ENCODE measurements at regions not wholly inside any gene's neighbourhood (a gene's known extent, or its start where the extent isn't known, plus 50 kb on each side); places are given as distances from the start of the nearest gene placed in this dataset.

GRCh38 chr5:2493356-2493755 is 258.1 kb downstream of the IRX2 start:
- no peaks in the 10 kb centered on the region for H3K36me3 ChIP-seq (ENCODE audit: low read length)
- no peaks in the 10 kb centered on the region for H3K27me3 ChIP-seq (ENCODE audit: low read length)
- no peaks in the 10 kb centered on the region for H3K9me3 ChIP-seq (ENCODE audit: insufficient read depth, low read length)
- no peak overlapping the region for H3K9ac ChIP-seq (ENCODE audit: low read length)
- no peak overlapping the region for H3K27ac ChIP-seq (ENCODE audit: low read depth, low read length)
- no peak overlapping the region for H2AFZ ChIP-seq (ENCODE audit: low read depth, low read length, severe bottlenecking)
- TF ChIP-seq CTCF (IDR thresholded peaks at IDR 0.05; ENCODE audit: insufficient read depth, low read length, poor library complexity, severe bottlenecking) (no peak), EZH2phosphoT487 (conservative IDR thresholded peaks at IDR 0.05; ENCODE audit: low read length) (no peak)
- H3K9me2 ChIP-seq (replicated peaks; ENCODE audit: insufficient read depth, low read length) = no peaks in the 10 kb centered on the region
- no peaks in the 10 kb centered on the region for H3F3A ChIP-seq (ENCODE audit: insufficient read depth)
- no peak overlapping the region for H3K4me2 ChIP-seq (ENCODE audit: low read depth, low read length, poor library complexity, severe bottlenecking)
- no peaks in the 10 kb centered on the region for H3K79me2 ChIP-seq (ENCODE audit: insufficient read depth, low read length)
- no peaks in the 10 kb centered on the region for H4K20me1 ChIP-seq (ENCODE audit: low read depth, low read length)
- no peak overlapping the region for H3K4me3 ChIP-seq (ENCODE audit: insufficient read depth, low read length, poor library complexity, severe bottlenecking)

GRCh38 chr5:2492476-2492875 is 259.0 kb downstream of the IRX2 start:
- Histone ChIP-seq H3K27me3 (ENCODE audit: low read length) (no peaks in the 10 kb centered on the region), H3K9me2 (replicated peaks; ENCODE audit: insufficient read depth, low read length) (no peaks in the 10 kb centered on the region), H3F3A (ENCODE audit: insufficient read depth) (no peaks in the 10 kb centered on the region), H4K20me1 (ENCODE audit: low read depth, low read length) (no peaks in the 10 kb centered on the region), H3K9ac (ENCODE audit: low read length) (no peak overlapping the region), H3K4me2 (ENCODE audit: low read depth, low read length, poor library complexity, severe bottlenecking) (no peak overlapping the region), H2AFZ (ENCODE audit: low read depth, low read length, severe bottlenecking) (no peak overlapping the region), H3K9me3 (ENCODE audit: insufficient read depth, low read length) (no peaks in the 10 kb centered on the region), H3K4me3 (ENCODE audit: insufficient read depth, low read length, poor library complexity, severe bottlenecking) (no peak overlapping the region), H3K79me2 (ENCODE audit: insufficient read depth, low read length) (no peaks in the 10 kb centered on the region), H3K27ac (ENCODE audit: low read depth, low read length) (no peak overlapping the region), H3K36me3 (ENCODE audit: low read length) (no peaks in the 10 kb centered on the region)
- no peak for TF ChIP-seq CTCF (IDR thresholded peaks at IDR 0.05; ENCODE audit: insufficient read depth, low read length, poor library complexity, severe bottlenecking)
- no peak for TF ChIP-seq EZH2phosphoT487 (conservative IDR thresholded peaks at IDR 0.05; ENCODE audit: low read length)

GRCh38 chr5:2491846-2492245 is 259.6 kb downstream of the IRX2 start:
- H3K4me2 ChIP-seq (ENCODE audit: low read depth, low read length, poor library complexity, severe bottlenecking) = no peak overlapping the region
- H3F3A ChIP-seq (ENCODE audit: insufficient read depth) = no peaks in the 10 kb centered on the region
- no peak overlapping the region for H3K27ac ChIP-seq (ENCODE audit: low read depth, low read length)
- H3K4me3 ChIP-seq (ENCODE audit: insufficient read depth, low read length, poor library complexity, severe bottlenecking) = no peak overlapping the region
- H3K27me3 ChIP-seq (ENCODE audit: low read length) = no peaks in the 10 kb centered on the region
- no peaks in the 10 kb centered on the region for H3K9me3 ChIP-seq (ENCODE audit: insufficient read depth, low read length)
- no peak overlapping the region for H3K9ac ChIP-seq (ENCODE audit: low read length)
- TF ChIP-seq EZH2phosphoT487 (conservative IDR thresholded peaks at IDR 0.05; ENCODE audit: low read length) (no peak), CTCF (IDR thresholded peaks at IDR 0.05; ENCODE audit: insufficient read depth, low read length, poor library complexity, severe bottlenecking) (no peak)
- no peaks in the 10 kb centered on the region for H3K79me2 ChIP-seq (ENCODE audit: insufficient read depth, low read length)
- no peaks in the 10 kb centered on the region for H4K20me1 ChIP-seq (ENCODE audit: low read depth, low read length)
- H3K9me2 ChIP-seq (replicated peaks; ENCODE audit: insufficient read depth, low read length) = no peaks in the 10 kb centered on the region
- no peaks in the 10 kb centered on the region for H3K36me3 ChIP-seq (ENCODE audit: low read length)
- no peak overlapping the region for H2AFZ ChIP-seq (ENCODE audit: low read depth, low read length, severe bottlenecking)

- no peaks in the 10 kb centered on the region for H3K9me3 ChIP-seq (ENCODE audit: insufficient read depth, low read length)
- H3F3A ChIP-seq (ENCODE audit: insufficient read depth) = no peaks in the 10 kb centered on the region
- H4K20me1 ChIP-seq (ENCODE audit: low read depth, low read length) = no peaks in the 10 kb centered on the region
- H3K79me2 ChIP-seq (ENCODE audit: insufficient read depth, low read length) = no peaks in the 10 kb centered on the region
- no peak overlapping the region for H3K27ac ChIP-seq (ENCODE audit: low read depth, low read length)
- H3K4me2 ChIP-seq (ENCODE audit: low read depth, low read length, poor library complexity, severe bottlenecking) = no peak overlapping the region
- H3K9me2 ChIP-seq (replicated peaks; ENCODE audit: insufficient read depth, low read length) = no peaks in the 10 kb centered on the region
- TF ChIP-seq EZH2phosphoT487 (conservative IDR thresholded peaks at IDR 0.05; ENCODE audit: low read length) (no peak), CTCF (IDR thresholded peaks at IDR 0.05; ENCODE audit: insufficient read depth, low read length, poor library complexity, severe bottlenecking) (no peak)
- no peak overlapping the region for H3K9ac ChIP-seq (ENCODE audit: low read length)
- H2AFZ ChIP-seq (ENCODE audit: low read depth, low read length, severe bottlenecking) = no peak overlapping the region
- H3K36me3 ChIP-seq (ENCODE audit: low read length) = no peaks in the 10 kb centered on the region
- no peak overlapping the region for H3K4me3 ChIP-seq (ENCODE audit: insufficient read depth, low read length, poor library complexity, severe bottlenecking)
- H3K27me3 ChIP-seq (ENCODE audit: low read length) = no peaks in the 10 kb centered on the region
Observed at GRCh38 chr5:2489306-2489705, 262.2 kb downstream of the IRX2 start.
